GM10266 (cell line): ENCODE measurements at regions not wholly inside any gene's neighbourhood (a gene's known extent, or its start where the extent isn't known, plus 50 kb on each side); places are given as distances from the start of the nearest gene placed in this dataset.

Experiments
- DNase-seq: peaks from one replicate; pipeline ENCODE4 v3.0.0; 2012; ENCODE audit errors: extremely low spot score
- CTCF ChIP-seq: IDR thresholded peaks from 2 replicates; pipeline ENCODE4 v1.5.1; 2012; ENCODE audit warnings: mild to moderate bottlenecking, low read depth; ENCODE audit not compliant: control insufficient read depth, insufficient read depth; ENCODE audit errors: missing control alignments

- TF ChIP-seq CTCF, result no peak
- DNase-seq, result no peak
Measured at GRCh38 chr7:11985376-11985775, 153.4 kb upstream of the THSD7A start.

- no peak for TF ChIP-seq CTCF
- no peak for DNase-seq
Measured at GRCh38 chr7:11985971-11986370, 154.0 kb upstream of the THSD7A start.

DNA sequence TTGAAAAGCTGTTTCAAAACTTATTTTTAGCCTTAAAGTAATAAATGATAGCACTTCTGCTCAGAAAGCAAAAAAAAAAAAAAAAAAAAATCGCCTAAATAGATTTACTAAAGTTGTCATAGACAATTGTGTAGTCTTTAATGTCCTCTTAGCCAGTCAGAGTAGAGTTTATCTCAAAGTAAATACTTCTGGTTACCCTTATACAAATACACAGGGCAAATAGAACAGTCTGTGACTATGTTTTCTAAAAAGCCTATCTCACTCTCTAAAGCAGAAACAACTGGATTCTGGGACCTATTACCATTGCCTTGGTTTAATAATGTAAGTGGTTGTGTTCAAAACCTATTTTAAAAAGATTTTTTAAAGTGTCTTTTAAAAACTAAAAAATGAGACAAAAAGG is 156.2 kb upstream of the THSD7A start:
- no peak for TF ChIP-seq CTCF
- DNase-seq, result no peak

DNA sequence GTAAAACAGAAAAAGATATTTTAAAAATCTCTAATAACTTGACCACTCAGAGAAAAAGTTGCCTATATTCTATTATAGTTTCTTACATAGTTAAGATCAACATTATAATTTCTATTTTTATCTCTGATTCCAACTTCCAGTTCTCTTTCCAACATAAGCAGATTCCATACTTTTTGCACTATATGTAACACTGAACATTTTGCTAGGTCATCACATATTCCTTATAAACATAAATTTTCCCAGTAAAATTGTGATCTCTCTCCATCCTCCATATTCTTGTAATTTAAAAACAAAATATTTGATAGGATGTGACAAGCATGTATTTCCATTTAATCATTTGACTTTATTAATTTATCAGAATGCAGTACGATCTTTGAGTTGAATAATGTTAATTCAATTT is 170.4 kb upstream of the THSD7A start:
- DNase-seq, result no peak
- no peak for TF ChIP-seq CTCF

DNA sequence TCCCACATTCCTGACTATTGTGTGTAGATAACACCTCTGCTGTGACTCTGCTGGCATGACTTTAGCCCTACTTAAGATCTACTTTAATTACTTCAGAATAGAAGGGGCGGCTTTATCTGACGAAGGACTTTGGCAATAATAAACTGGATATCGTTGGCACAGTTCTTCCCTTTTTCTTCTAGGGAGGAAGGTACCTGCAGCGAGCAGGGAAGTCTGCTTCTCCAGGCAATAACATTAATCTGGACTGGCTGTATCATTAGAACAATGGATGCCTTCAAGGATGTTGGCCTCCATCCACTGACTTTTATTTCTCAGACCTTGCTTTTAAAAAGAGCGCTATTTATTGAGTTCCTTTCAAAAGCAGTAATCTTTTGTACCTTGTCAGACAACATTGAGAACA is 172.6 kb upstream of the THSD7A start:
- no peak for TF ChIP-seq CTCF
- no peak for DNase-seq

DNA sequence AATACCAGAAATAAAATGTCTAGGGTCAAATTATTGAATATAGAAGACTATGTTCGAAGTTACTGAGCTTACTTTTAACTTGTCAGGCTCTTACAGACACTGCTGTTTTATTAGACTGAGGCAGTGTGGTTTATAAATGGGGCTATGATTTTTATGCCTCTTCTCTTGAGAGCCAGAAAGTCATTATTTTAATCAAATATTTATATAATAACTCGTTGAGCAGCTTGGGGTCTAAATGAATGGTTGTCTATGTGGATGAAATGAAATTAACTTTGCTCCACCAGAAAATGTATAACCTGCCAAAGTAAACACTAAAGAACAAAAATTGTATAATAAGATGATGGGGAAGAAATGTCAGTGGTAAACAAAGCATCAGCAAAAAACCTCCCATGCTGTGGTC is 175.6 kb upstream of the THSD7A start:
- DNase-seq, result no peak
- no peak for TF ChIP-seq CTCF

- TF ChIP-seq CTCF, result no peak
- no peak for DNase-seq
Measured at GRCh38 chr7:12013983-12014382, 182.0 kb upstream of the THSD7A start.
